AG09309 (cell line): ENCODE measurements at regions not wholly inside any gene's neighbourhood (a gene's known extent, or its start where the extent isn't known, plus 50 kb on each side); places are given as distances from the start of the nearest gene placed in this dataset.
"Not testable (repeated sequence)": the region's sequence is repeated elsewhere in the genome, so short reads cannot be mapped to it uniquely, and the experiment has no call there.

Experiments used
- DNase-seq: peaks from one replicate; pipeline ENCODE4 v3.0.0-alpha.2; 2010; ENCODE audit warnings: low read depth
- H3K4me3 ChIP-seq: 2 replicates; pipeline ENCODE4 v1.5.1; 2011; ENCODE audit warnings: mild to moderate bottlenecking, low read depth, low read length, moderate library complexity; ENCODE audit not compliant: control insufficient read depth
- CTCF ChIP-seq: IDR thresholded peaks from 2 replicates; pipeline ENCODE4 v1.5.1; 2011; ENCODE audit warnings: mild to moderate bottlenecking, low read depth, low read length, inconsistent platforms; ENCODE audit not compliant: insufficient read depth, control insufficient read depth; ENCODE audit errors: missing control alignments

- no peak for TF ChIP-seq CTCF
- H3K4me3 ChIP-seq: no peak overlapping the region
- DNase-seq: no peak
These were observed 196.6 kb upstream of the TMEM196 start for GRCh38 chr7:19969859-19970493.

- no peak for TF ChIP-seq CTCF
- DNase-seq: no peak
- H3K4me3 ChIP-seq: no peak overlapping the region
These were observed 190.8 kb upstream of the TMEM196 start for GRCh38 chr7:19964246-19964645.

- TF ChIP-seq CTCF: no peak
- no peak overlapping the region for H3K4me3 ChIP-seq
- DNase-seq: no peak
These were observed 190.3 kb upstream of the TMEM196 start for GRCh38 chr7:19963695-19964094.

- DNase-seq: peak; percentile 90
These were observed 185.0 kb upstream of the TMEM196 start for GRCh38 chr7:19958309-19958896.

GRCh38 chr7:19957664-19958063 is 184.2 kb upstream of the TMEM196 start:
- no peak for TF ChIP-seq CTCF
- DNase-seq: no peak

More at GRCh38 chr7:19958309-19958896, 185.0 kb upstream of the TMEM196 start:
- H3K4me3 ChIP-seq: no peak overlapping the region
- TF ChIP-seq CTCF: no peak

GRCh38 chr7:19954166-19954565 is 180.7 kb upstream of the TMEM196 start:
- H3K4me3 ChIP-seq, DNase-seq: not testable (repeated sequence)

More at GRCh38 chr7:19957664-19958063, 184.2 kb upstream of the TMEM196 start:
- H3K4me3 ChIP-seq: no peak overlapping the region

GRCh38 chr7:19953411-19953810 is 180.0 kb upstream of the TMEM196 start:
- not testable (repeated sequence) for DNase-seq, H3K4me3 ChIP-seq

- TF ChIP-seq CTCF: no peak
These were observed 174.7 kb upstream of the TMEM196 start for GRCh38 chr7:19948160-19948559.

More at GRCh38 chr7:19948160-19948559, 174.7 kb upstream of the TMEM196 start:
- no peak for DNase-seq
- no peak overlapping the region for H3K4me3 ChIP-seq
